Stimulated activated CD8-positive, alpha-beta memory T cell treated with anti-CD3 and anti-CD28 coated beads, Interleukin-4, amount 100 ng/mL, for 48 hours (primary cell): ENCODE measurements at regions not wholly inside any gene's neighbourhood (a gene's known extent, or its start where the extent isn't known, plus 50 kb on each side); places are given as distances from the start of the nearest gene placed in this dataset.

Experiments used
- DNase-seq: peaks from one replicate; pipeline ENCODE4 v3.0.0-alpha.2; 2020

DNA sequence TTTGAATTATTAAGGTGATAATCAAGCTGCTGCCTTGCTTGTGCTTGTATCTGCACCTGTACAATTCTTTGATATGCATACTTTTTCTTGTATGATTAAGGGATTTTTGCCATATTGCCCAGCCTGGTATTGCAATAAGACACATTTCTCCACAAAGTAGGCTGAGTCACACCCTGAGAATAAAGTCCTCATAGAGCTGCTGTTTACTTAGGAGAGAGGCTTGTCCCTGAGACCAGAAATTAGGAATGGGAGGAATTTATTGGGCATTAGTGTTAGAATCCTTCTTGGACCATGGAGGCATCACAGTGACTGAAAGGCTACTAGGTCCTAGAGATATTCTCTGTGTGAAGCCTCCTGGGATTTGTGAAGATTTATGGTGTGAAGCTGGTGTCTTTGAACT, 506.8 kb upstream of the FBXO33 start:
- DNase-seq, result no peak

DNA sequence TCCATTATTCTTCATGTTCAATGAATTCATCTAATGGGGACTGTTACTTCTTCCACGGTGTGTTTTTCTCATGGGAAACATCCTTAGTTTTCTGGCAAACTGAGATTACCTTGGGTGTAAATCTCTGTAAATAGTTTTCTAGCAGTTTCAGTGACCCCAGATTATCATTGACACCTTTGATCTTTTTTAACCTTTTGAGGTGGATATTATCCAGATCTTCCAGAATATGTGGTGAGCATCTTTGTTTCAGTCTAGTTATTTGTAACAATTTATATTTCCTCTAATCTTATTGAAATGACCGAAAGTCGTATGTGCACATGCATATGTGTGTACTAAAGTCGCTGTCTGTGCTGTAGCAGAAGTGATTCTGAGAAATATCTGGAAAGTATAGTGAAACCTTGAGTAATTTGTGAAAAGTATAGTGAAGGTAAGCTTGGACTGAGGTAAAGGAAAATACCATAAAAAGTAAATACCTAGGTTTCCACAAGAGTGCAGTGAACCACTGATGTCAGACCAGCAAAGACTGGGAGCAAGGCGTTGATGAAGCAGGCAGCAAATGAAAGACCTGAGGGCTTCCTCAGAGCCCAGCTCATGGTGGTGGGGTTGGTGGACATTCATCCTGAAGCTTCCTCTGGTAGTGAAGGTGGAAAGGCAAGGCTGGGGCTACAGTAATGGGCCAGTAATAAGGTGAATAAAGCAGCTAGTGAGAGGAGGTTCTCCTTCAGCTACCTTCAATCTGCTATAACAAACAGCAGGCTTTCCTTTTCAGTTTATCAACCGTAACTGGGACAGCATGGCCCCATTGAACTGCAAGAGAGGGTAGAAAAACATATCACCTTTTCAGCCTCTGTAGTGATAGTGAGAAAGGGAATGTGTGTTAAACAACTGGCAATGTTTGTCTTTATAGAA, 480.2 kb upstream of the FBXO33 start:
- DNase-seq, result no peak

DNA sequence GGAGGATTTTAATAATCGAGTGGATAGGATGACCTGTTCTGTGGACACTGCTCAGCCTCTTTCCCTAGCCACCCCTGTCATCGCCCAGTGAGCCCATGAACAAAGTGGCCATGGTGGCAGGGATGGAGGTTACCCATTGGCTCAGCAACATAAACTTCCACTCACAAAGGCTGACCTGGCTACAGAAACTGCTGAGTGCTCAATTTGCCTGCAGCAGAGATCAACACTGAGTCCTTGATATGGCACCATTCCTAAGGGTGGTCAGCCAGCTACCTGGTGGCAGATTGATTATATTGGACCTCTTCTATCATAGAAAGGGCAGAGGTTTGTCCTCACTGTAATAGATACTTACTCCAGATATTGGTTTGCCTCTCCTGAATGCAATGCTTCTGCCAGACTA, 465.4 kb upstream of the FBXO33 start:
- DNase-seq, result no peak

DNA sequence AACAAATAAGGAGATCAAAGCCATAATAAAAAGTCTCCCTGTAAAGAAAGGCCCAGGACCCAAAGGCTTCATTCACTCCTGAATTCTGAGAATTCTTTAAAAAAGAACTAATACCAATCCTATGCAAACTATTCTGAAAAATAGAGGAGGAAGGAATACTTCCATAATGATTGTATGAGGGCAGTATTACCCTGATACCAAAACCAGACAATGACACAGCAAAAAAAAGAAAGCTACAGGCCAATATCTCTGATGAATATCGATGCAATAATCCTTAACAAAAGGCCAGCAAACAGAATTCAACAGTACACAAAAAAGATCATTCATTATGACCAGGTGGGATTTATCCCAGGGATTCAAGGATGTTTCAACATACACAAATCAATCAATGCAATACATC, 457.8 kb upstream of the FBXO33 start:
- no peak for DNase-seq

DNA sequence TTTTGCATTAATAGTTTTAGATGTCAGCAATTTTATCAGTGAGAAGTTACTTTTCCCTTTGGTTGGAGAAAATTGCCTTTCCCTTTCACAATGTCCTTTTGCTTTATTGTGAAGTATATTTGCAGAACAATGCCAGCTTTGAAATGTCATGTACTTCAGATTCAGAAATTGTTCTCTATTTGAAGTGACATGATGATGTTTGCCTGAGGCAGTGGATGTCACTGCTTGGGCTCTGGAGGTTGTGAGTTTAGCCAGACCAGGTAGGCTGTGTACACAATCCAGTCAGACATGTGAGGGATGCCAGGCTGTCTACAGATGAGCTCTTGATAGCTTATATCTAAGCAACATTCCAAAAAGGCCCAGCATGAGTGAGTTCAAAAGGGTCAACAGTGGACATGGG, 451.9 kb upstream of the FBXO33 start:
- DNase-seq, result no peak

DNA sequence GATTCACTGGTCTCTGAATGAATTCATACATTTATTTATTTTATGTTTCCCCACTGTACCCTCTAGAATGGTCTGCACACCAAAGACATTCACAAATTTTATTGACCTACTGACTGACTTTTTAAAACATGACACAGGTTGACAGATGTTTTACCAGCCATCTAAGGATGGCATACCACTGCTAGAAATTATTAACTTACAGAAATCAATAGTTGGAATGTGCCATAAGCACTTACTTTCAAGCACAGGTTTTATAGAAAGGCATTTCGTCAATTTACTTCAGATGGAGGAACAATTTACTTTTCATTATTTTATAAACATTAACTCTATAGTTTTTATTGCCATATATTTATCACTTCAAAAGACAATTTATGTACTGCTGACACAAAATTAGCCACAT, 448.7 kb upstream of the FBXO33 start:
- no peak for DNase-seq

DNA sequence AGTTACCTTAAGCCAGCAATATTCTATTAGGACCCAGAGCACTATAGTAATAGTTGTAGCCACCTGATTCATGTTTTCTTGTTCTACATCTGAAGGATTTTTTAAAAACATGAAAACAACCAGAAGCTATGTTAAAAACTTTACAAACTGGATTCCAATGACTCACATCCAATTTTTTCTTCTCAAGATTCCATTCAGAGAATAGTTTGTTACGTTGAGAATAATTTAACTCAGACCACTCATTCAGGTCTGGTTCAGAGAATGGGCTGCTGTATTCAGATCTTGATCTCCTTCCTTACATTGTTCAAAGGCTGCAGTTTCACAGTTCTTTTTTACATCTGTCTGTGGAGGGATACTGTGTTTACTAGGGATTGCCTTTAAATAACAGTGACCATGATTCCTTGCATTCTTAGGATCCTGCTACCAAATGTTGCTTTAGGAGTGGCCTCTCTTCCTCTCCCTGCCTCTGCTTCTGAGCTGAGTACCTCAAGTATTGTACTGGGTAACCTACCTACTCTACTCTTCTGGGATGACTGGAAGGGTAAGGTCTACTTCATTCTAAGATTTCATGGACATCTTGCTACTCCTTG, 448.0 kb upstream of the FBXO33 start:
- DNase-seq, result no peak

DNA sequence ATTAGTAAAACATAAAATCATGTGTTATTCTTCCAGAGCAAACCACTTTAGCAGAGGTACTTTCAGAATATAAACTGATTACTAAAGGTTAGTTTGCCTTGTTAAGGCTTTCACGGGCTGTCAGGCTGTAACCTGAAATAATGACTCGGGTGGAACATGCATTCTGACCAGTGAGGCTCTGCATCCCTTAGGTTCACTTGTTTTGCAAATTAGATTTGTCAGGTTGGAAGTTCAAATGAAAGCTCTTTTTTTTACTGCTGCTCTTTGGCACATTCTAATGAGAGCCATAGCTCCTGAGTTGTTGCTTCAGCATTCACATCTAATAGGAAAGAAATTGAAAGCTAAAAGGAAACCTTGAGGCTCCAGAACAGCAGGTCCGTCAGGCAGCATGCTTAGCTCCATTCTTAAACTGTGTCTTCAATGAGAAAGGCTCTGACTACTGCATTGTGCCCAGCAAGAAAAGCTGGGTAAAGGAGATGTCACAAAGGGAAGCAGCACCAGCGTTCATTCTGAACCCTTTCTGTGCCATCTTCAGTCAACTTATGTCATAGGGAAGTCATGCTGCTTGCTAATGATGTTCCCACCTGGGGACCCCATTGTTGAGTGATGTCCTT, 445.5 kb upstream of the FBXO33 start:
- DNase-seq, result no peak

DNA sequence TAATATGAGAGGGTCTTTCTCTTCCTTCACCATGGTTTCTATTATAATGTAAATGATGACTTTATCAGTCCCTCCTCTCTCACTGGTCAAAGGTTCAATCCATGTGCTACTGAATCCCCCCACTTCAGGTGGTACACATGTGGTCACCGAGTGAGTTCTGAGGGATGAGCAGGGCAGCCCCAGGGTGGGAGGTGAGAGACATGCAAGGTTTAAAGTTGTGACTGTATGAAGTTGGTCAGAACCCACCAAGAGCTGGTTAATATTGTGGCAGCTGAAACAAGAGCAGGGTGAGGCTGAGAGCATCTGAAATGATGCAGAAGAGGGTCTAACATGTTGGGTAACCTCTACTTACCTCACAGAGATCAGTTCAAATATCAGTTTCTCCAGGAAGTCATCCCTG, 444.7 kb upstream of the FBXO33 start:
- DNase-seq, result no peak

DNA sequence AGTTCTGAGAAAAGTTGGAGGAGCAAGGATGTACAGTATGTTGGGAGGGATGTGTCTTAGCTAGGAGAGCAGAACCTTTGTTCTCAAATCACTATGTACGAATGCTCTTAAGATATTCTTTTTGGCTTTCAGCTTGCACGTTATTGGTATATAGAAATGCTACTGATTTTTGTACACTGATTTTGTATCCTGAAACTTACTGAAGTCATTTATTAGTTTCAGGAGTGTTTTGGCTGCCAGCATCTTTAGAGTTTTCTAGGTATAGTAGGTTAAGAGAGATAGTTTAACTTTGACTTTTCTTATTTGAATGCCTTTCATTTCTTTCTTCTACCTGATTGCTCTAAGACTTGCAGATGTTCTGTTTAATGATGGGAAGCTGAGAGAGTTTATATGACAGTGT, 442.8 kb upstream of the FBXO33 start:
- DNase-seq, result no peak

DNA sequence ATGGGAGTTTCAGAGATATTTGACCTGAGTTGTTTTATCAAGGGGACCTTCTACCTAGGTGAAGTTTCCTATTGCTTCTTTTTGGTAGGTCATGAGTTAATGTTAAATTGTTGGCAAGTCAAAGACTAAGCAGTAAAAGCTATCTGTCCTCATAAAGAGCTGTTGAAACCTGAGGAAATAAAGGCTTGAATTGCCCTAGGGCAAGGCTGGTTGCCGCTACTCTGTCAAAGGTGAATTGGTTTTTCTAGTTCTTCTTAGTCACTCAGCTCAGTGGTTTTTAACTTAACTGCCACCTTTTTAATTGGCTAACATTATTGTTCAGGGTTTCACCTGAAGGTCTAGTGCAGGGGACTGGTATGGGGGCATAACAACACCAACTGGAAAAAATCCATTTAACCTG, 441.6 kb upstream of the FBXO33 start:
- no peak for DNase-seq

DNA sequence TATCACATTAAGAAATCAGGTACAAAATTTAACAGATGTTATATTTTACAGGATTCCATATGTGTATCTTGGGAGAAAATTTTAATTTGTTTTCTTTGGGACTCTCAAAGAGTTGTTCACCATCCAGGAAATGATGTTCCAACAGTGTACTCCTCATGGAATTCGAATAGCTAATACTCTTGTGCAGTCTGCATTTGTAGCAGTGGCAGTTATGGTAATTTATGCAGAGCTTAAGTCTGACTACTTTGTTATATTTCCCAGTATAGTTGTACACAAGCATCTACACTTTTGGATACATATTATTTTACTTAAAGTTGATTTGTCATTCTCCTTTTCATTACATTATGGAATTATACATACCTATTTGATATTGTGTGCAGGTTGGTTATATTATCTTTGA, 436.7 kb upstream of the FBXO33 start:
- no peak for DNase-seq

DNA sequence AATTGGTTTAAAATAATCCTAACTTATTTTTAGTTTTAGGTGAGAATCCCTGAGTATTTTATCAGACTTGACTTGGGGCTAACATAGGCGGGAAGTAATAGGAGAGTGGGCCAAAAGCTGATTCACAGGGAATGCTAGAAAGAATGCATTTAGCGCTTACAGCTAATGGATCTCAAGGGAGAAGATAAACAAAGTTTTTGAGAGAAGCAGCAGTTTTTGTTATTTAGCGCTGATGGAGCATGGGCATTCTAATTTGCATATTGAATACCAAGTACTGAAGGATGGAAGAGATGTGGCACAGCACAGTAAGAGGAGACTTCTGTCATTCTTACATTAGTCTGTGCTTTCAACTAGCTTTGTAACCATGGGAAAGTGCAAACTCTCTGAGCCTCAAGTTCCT, 436.0 kb upstream of the FBXO33 start:
- no peak for DNase-seq

DNA sequence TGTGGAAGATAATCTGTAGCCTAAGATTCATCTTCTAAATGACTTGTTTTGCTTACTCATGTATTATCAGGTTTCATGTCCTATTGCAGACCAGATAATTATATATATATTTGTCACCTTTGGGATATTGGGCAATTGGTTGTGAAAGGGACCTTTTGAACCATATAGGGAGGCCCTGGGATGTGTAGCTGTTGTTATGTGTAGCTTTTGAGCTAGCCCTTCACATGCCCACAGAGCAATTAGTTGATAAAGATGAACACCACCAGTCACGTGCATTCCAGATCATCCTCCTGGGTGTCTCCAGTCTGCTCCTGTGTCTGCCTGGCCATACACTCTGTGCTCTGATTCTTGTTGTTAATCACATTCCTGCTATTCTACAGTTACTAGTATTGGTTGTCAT, 431.2 kb upstream of the FBXO33 start:
- DNase-seq, result no peak

DNA sequence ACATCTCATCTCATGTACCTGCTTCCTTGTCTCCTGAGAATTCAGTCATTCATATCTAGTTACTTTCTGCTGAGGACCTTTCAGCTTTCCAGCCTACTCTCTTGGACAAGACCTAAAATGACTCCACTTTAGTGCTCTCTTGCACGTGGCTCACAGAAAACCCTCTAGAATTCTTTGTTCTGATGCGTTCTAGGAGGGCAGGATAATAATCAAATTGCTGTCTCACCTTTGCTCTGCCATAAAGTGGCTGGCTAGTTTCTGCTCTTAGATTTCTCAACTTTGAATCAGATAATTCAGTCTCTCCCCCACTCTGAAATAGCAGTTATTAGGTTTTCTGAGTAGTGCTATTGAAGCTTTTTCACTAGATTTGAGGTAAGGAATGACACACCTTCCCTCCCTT, 429.5 kb upstream of the FBXO33 start:
- DNase-seq, result no peak

DNA sequence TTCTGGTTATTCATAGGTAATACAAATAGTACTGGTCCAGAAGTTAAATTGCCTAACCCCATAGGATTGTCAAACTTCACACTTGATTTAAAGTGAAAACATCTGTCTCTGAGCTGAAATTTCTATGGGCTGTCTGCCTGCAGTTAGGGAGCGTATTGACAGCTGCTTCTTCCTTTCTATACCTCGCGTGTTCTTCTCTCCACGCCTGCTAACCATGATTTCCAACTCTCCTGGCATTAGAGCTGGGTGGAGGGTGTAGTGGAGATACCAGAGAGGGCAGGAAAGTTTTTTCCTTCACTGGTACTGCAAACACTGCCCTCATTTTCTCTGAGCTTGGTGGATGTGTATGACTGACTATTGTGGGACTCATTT, 429.0 kb upstream of the FBXO33 start:
- no peak for DNase-seq

DNA sequence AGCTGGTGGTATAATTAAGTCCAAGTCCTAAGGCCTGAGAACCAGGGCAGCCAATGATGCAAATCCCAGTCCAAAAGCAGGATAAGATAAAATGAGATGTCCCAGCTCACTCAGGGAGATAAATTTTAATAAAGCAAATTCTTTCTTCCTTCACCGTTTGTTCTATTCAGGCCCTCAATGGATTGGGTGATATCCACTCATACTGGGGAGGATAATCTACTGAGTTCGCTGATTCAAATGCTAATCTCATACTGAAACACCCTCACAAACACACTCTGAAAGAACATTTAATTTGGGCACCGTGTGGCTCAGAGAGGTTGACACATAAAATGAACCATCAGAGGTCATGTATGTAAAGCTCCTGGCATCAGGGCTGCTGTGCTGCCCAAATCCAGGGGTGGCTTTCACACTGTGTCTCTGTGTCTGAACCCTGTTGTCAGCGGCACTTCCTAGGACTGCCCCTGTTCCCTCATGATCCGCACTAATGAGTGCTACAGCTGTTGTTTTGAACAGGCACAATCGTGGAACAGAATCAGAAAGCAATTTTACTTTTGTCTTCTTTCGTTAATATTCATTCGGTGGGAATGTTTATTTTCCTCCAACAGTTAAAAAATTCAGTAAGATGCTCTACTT, 428.5 kb upstream of the FBXO33 start:
- no peak for DNase-seq

DNA sequence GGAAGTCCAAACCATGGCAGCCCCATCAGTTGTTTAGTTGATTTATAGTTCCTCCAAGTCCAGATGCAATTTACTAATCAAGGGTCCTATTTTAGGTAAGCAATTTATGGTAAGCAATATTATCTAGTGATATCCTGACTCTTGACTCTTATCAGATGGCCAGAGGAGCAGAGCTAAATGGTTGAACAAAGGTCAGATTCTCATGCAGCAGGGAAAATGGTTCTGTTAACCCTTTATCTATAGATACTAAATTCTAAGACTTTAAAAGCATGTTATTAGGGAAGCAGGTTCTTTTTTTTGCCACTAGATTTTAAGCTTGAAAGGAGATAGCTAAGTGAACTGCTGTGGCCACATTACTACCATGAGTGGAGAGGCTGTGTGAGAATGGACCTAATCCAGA, 427.1 kb upstream of the FBXO33 start:
- no peak for DNase-seq

DNA sequence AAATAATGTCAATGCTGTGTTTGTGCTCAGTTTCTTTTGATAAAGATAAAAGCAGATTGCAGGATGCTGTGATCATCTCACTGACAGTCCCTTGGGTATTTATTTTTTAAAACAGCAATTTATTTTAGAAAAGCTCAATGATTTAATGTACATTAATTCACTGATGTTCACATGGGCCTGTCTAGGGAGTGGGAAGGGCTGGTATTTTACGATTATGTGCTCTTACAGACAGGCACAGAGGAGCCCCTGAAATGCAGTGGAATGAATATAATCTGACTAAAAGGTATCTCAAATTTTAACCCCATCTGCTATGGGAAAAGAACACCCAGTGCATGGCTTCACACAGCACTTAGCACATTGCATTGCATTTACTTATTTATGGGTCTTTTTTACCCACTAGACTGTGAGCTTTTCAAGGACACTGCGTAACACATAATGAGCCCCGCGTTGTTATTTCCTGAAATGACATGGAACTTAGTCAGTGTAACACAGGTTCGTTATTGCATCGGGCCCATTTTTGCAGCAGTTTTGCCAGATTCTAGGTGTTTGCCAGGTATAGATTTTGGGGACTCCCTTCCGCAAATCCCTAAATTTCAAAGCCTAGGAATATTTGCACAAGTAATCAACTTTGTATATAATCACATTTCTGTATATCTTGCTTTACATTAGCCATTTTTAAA, 425.3 kb upstream of the FBXO33 start:
- DNase-seq, result no peak

DNA sequence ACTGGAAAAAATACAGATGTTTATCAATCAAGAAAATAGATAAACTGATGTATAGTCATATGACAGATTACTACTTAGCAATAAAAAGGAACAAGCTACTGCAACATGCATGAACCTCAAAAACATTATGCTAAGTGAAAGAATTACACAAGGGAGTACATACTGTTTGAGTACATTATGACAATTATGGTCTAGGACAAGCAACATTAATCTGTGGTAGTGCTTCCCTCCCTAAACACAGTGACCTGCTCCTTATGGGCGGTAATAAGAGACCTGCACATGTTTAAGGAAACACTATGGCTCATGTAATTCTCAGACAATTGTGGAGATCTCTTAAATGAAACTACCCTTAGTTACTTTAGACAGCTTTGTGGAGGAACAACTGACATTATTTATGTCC, 421.2 kb upstream of the FBXO33 start:
- DNase-seq, result no peak

DNA sequence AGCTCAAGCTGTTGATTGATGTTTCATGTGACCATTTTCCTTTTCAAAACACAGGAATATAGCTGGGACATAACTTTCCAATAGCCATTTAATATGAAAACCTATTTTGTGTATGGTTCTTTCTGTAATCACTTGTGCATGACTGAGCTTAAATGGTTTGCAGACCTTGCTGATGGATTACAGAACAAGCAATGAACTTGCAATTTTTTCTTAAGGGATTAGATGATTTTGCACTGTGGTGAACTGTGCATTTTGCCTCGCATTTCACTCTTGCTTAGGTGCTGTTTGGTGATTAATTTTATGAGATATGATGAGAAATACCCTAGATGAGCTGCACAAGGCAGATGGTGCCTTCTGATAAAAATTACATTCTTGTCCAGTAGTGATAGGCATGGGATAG, 419.0 kb upstream of the FBXO33 start:
- DNase-seq, result no peak

DNA sequence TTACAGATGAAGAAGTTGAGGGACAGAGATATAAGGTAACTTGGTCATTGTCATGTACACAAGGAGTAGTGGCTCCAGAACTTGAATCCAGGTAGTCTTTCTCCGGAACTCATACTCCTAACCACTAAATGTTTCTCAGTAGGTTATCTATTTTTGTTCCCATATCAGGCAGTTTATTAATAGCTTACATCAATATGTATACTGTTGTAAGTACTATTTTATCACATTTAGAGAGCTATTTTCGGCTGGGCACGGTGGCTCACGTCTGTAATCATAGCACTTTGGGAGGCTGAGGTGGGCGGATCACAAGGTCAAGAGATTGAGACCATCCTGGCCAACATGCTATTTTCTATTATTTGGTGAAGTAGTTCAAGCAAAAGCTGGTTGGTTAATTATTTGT, 415.6 kb upstream of the FBXO33 start:
- no peak for DNase-seq

DNA sequence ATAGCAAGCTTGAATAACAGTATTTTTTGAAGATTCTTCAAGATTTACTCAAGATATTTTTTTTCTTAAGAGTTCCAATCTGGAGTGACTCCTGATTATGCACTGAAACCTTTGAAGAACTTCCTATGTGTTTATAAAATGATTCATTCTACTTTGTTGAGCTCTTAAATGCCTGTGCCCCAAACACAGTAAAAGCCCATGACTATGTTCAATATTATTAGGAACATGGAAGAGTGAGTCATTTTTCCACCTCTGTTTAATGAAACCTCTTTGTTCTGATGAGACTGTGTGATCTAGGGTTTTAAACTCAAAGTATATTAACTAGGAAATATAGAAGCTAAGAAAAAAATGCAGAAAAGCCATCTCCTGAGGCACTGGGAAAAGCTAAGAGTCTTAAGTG, 415.0 kb upstream of the FBXO33 start:
- DNase-seq, result no peak
